ENCODE measurements at regions not wholly inside any gene's neighbourhood (a gene's known extent, or its start where the extent isn't known, plus 50 kb on each side); places are given as distances from the start of the nearest gene placed in this dataset.

GRCh38 chr9:777978-778377 is 63.5 kb upstream of the DMRT1 start:
- no peak for DNase-seq

- DNase-seq, result no peak
Observed at GRCh38 chr9:784202-784601, 57.3 kb upstream of the DMRT1 start.

- DNase-seq, result no peak
Observed at GRCh38 chr9:784916-785315, 56.6 kb upstream of the DMRT1 start.

GRCh38 chr9:785997-786396 is 55.5 kb upstream of the DMRT1 start:
- DNase-seq, result no peak

- no peak for DNase-seq
Observed at GRCh38 chr9:786405-786804, 55.1 kb upstream of the DMRT1 start.

GRCh38 chr9:788777-789176 is 52.7 kb upstream of the DMRT1 start:
- DNase-seq, result no peak
